GM10266 (cell line): ENCODE measurements at regions not wholly inside any gene's neighbourhood (a gene's known extent, or its start where the extent isn't known, plus 50 kb on each side); places are given as distances from the start of the nearest gene placed in this dataset.

ENCODE experiments used
- DNase-seq: peaks from one replicate; pipeline ENCODE4 v3.0.0; 2012; ENCODE audit errors: extremely low spot score
- CTCF ChIP-seq: IDR thresholded peaks from 2 replicates; pipeline ENCODE4 v1.5.1; 2012; ENCODE audit warnings: mild to moderate bottlenecking, low read depth; ENCODE audit not compliant: control insufficient read depth, insufficient read depth; ENCODE audit errors: missing control alignments

- TF ChIP-seq CTCF: no peak
- no peak for DNase-seq
Measured at GRCh38 chr13:99647596-99647985, 146.3 kb downstream of the TM9SF2 start.

GRCh38 chr13:99646866-99647595, 145.8 kb downstream of the TM9SF2 start:
- no peak for DNase-seq
- no peak for TF ChIP-seq CTCF

- no peak for TF ChIP-seq CTCF
- DNase-seq: no peak
Measured at GRCh38 chr13:99642841-99643240, 141.6 kb downstream of the TM9SF2 start.

GRCh38 chr13:99642006-99642405, 140.7 kb downstream of the TM9SF2 start:
- TF ChIP-seq CTCF: no peak
- DNase-seq: no peak

- no peak for TF ChIP-seq CTCF
- no peak for DNase-seq
Measured at GRCh38 chr13:99640260-99640659, 139.0 kb downstream of the TM9SF2 start.

GRCh38 chr13:99639126-99639525, 137.9 kb downstream of the TM9SF2 start:
- TF ChIP-seq CTCF: no peak
- no peak for DNase-seq

- no peak for DNase-seq
- no peak for TF ChIP-seq CTCF
Measured at GRCh38 chr13:99636728-99637353, 135.6 kb downstream of the TM9SF2 start.
